Esophagus muscularis mucosa (tissue), 4 donors: ENCODE measurements at regions not wholly inside any gene's neighbourhood (a gene's known extent, or its start where the extent isn't known, plus 50 kb on each side); places are given as distances from the start of the nearest gene placed in this dataset.

ENCODE experiments used
- DNase-seq: peaks from one replicate; pipeline ENCODE4 v3.0.0-alpha.2; 2017; ENCODE audit errors: extremely low spot score
- H3K27ac ChIP-seq, 4 donors: fragments of 200-600 bp; sonication (generic); replicated peaks in 1 of 4; 1 replicate in 3 of 4; 2 replicates in 1 of 4; pipeline ENCODE4 v1.5.1; 2016 to 2019; ENCODE audit warnings: mild to moderate bottlenecking in 1 of 4
- H3K27me3 ChIP-seq, 4 donors: fragments of 200-600 bp; sonication (generic); one replicate each; pipeline versions ENCODE4 v1.5.1 to v1.6.0; 2016 to 2019
- H3K36me3 ChIP-seq, 4 donors: fragments of 200-600 bp; sonication (generic); one replicate each; pipeline ENCODE4 v1.5.1; 2016 to 2019
- H3K4me1 ChIP-seq, 4 donors: fragments of 200-600 bp; sonication (generic); one replicate each; pipeline ENCODE4 v1.5.1; 2016 to 2019
- H3K4me3 ChIP-seq, 4 donors: fragments of 200-600 bp; sonication (generic); 1 replicate in 2 of 4; 2 replicates in 2 of 4; pipeline ENCODE4 v1.5.1; 2016 to 2019; ENCODE audit warnings: mild to moderate bottlenecking in 4 of 4, moderate library complexity in 1 of 4
- H3K9me3 ChIP-seq, 4 donors: fragments of 200-600 bp; sonication (generic); 1 replicate in 3 of 4; 2 replicates in 1 of 4; pipeline ENCODE4 v1.5.1; 2016 to 2019
- EP300 ChIP-seq: sonication (generic); formaldehyde crosslinking; IDR thresholded peaks from one replicate; pipeline ENCODE4 v1.6.1; 2017; ENCODE audit warnings: antibody characterized with exemption
- POLR2A ChIP-seq: fragments of 450-650 bp; IDR thresholded peaks from one replicate; pipeline ENCODE4 v1.6.1; 2017; ENCODE audit warnings: antibody characterized with exemption, moderate library complexity, mild to moderate bottlenecking, low read depth
- POLR2AphosphoS5 ChIP-seq, 2 donors: sonication (generic); formaldehyde crosslinking; IDR thresholded peaks; one replicate each; pipeline ENCODE4 v1.6.1; 2017; ENCODE audit warnings: antibody characterized with exemption in 2 of 2
- WGBS: methylation state at CpG from one replicate; pipeline ENCODE4 v1.1.5; 2018; 5-methylcytosine and 5-hydroxymethylcytosine counted together
- intact Hi-C: fragments of 100-400 bp; cut with DNase I; formaldehyde crosslinking; loops from one replicate; pipeline ENCODE4 v1.15.1; 2023
- TF ChIP-seq, protein P1 (sequence below), 3 experiments: fragments of 200-600 bp in 2 of 3; fragments of 450-650 bp in 1 of 3; sonication (generic) in 2 of 3; IDR thresholded peaks; one replicate each; pipeline ENCODE4 v1.5.1; 2017 to 2019; ENCODE audit warnings: antibody characterized with exemption in 3 of 3, mild to moderate bottlenecking in 2 of 3, moderate library complexity in 1 of 3

DNA sequence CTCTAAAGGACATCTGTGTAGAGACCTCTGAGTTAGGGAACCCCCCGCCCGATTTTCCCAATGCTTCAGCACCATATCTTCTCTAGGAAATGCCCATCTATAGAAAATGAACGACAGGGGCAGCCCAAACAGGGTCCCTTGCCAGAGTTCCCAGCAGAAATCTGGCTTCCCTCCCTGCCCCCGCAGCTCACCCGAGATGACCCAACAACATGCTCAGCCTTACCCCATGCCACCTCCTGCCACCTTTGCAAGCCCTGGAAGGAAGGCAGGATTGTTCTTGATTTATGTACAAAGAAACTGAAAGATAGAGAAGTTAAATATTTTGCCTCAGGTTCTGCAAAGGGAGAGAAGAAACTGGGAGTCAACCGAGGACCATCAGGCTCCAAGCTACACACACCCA lies 105.6 kb upstream of the UQCRFS1 start:
- no peaks in the 10 kb centered on the region for H3K9me3 ChIP-seq
- DNase-seq = no peak
- no peak for TF ChIP-seq EP300
- no peak for TF ChIP-seq POLR2A
- TF ChIP-seq, protein P1, sequence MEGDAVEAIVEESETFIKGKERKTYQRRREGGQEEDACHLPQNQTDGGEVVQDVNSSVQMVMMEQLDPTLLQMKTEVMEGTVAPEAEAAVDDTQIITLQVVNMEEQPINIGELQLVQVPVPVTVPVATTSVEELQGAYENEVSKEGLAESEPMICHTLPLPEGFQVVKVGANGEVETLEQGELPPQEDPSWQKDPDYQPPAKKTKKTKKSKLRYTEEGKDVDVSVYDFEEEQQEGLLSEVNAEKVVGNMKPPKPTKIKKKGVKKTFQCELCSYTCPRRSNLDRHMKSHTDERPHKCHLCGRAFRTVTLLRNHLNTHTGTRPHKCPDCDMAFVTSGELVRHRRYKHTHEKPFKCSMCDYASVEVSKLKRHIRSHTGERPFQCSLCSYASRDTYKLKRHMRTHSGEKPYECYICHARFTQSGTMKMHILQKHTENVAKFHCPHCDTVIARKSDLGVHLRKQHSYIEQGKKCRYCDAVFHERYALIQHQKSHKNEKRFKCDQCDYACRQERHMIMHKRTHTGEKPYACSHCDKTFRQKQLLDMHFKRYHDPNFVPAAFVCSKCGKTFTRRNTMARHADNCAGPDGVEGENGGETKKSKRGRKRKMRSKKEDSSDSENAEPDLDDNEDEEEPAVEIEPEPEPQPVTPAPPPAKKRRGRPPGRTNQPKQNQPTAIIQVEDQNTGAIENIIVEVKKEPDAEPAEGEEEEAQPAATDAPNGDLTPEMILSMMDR (IDR thresholded peaks at IDR 0.05) = no peak
- TF ChIP-seq POLR2AphosphoS5 (IDR thresholded peaks at IDR 0.05) = no peak
- H3K36me3 ChIP-seq = no peaks in the 10 kb centered on the region
- peaks cover 0 to 46% (median 0%) of the 10 kb centered on the region in 4 donors for H3K27me3 ChIP-seq
- no peak overlapping the region for H3K27ac ChIP-seq
- H3K4me3 ChIP-seq = no peak overlapping the region
- intact Hi-C loops = no loop called here
- WGBS = 83% methylated on average over 6 of the region's 6 CpGs
- H3K4me1 ChIP-seq = no peaks in the 10 kb centered on the region

DNA sequence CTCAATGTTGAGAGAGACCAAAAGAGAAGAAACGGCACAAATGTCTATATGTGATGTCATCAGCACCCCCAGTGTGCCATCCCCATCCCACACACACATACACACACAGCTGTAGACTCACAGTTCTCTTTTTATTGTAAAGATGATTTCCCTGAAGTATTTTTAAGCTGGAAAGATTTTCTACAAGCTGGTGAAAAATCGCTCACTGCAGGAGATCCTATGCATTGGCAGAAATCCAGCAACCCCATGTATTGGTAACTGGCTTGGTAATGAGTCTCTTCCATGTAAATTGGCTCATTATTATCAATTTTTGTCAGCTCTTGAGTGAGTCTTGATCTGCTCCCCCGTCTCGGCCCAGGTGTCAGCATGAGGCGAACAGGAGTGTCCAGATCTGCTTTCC lies 107.1 kb upstream of the UQCRFS1 start:
- 44% methylated on average over 5 of the region's 5 CpGs for WGBS
- intact Hi-C loops = no loop called here
- no peak for TF ChIP-seq POLR2A
- no peak for TF ChIP-seq EP300
- TF ChIP-seq, protein P1 (IDR thresholded peaks at IDR 0.05) = no peak
- H3K4me1 ChIP-seq = no peaks in the 10 kb centered on the region
- no peak overlapping the region for H3K4me3 ChIP-seq
- peaks cover 0 to 49% (median 0%) of the 10 kb centered on the region in 4 donors for H3K27me3 ChIP-seq
- DNase-seq = no peak
- no peak overlapping the region for H3K27ac ChIP-seq
- H3K9me3 ChIP-seq = no peaks in the 10 kb centered on the region
- no peaks in the 10 kb centered on the region for H3K36me3 ChIP-seq

DNA sequence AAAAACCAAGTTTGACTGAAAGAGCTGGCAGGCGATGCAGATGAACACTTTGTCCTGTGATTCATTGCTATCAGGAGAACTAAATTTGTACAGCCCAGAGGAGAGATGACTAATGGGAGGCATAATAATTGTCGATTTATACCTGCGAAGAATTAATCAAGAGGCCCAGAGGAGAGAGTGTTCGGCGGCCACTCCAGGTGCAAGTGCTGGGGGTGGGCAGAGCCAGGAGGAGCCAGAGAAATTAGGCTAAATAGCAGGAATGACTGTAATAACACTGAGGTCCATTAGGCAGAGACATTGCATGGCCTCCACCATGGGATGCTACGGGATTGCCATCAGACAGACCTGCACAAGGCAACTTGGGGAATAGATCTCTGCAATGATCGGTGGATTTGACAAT lies 107.7 kb upstream of the UQCRFS1 start:
- no peaks in the 10 kb centered on the region for H3K9me3 ChIP-seq
- H3K4me1 ChIP-seq = no peaks in the 10 kb centered on the region
- no peaks in the 10 kb centered on the region for H3K36me3 ChIP-seq
- intact Hi-C loops = no loop called here
- H3K27ac ChIP-seq = no peak overlapping the region
- WGBS = 74% methylated on average over 7 of the region's 7 CpGs
- DNase-seq = no peak
- TF ChIP-seq, protein P1 (IDR thresholded peaks at IDR 0.05) = no peak
- H3K4me3 ChIP-seq = no peak overlapping the region
- H3K27me3 ChIP-seq = peaks cover 0 to 49% (median 0%) of the 10 kb centered on the region in 4 donors

DNA sequence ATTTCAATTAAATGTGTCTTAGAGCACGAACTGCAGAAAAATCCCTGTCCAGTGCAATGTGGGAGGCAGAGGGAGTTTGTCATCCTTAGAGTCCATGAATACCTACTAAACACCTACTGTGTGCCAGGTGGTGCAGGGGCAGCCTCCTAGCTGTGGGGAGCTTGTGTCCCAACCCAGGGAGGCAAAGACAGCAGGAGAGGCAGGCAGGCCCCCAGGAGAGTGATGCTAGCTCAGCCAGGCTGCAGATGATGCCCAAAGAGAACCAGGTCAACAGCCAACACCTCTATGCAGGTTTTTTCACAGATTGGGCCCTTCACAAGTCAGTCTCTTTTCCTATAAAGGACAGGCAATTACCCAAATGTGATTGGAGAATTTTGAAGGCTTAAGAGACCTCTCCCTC lies 108.2 kb upstream of the UQCRFS1 start:
- DNase-seq = no peak
- Histone ChIP-seq H3K36me3 (no peaks in the 10 kb centered on the region), H3K9me3 (no peaks in the 10 kb centered on the region), H3K27me3 (peaks cover 0 to 46% (median 0%) of the 10 kb centered on the region in 4 donors), H3K27ac (no peak overlapping the region), H3K4me1 (no peaks in the 10 kb centered on the region), H3K4me3 (no peak overlapping the region)
- 50% methylated on average over 1 of the region's 1 CpG for WGBS
- TF ChIP-seq EP300 = no peak
- no peak for TF ChIP-seq POLR2A
- TF ChIP-seq POLR2AphosphoS5 (IDR thresholded peaks at IDR 0.05) = no peak
- TF ChIP-seq, protein P1 (IDR thresholded peaks at IDR 0.05) = no peak
- intact Hi-C loops = no loop called here

DNA sequence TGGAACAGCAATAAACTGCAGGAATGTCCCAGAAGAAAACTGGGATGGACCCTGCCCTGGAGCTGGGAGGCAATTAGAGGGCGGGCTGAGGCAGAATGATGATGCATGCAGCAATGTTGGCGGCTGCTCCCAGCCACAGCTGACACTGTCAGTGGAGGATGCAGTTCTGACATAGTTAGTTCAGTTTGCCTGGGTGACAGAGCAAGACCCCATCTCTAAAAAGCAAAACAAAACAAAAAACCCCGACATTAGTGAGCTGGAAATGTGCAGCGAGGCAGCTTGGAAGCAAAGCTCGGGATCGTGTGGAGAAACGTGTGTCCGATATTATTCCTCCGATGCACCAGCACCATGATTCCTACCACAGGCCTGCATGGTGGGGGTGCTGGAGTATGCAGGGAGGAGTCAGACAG lies 110.1 kb upstream of the UQCRFS1 start:
- TF ChIP-seq, protein P1 (IDR thresholded peaks at IDR 0.05) = no peak
- TF ChIP-seq POLR2A = no peak
- no peak for TF ChIP-seq POLR2AphosphoS5 (IDR thresholded peaks at IDR 0.05)
- no peak for TF ChIP-seq EP300
- DNase-seq = peak; percentile 66
- Histone ChIP-seq H3K9me3 (no peaks in the 10 kb centered on the region), H3K27ac (no peak overlapping the region), H3K4me1 (no peaks in the 10 kb centered on the region), H3K27me3 (peaks cover 0 to 27% (median 0%) of the 10 kb centered on the region in 4 donors), H3K36me3 (no peaks in the 10 kb centered on the region), H3K4me3 (no peak overlapping the region)
- intact Hi-C loops = no loop called here
- WGBS = 80% methylated on average over 9 of the region's 9 CpGs
